ENCODE measurements at regions not wholly inside any gene's neighbourhood (a gene's known extent, or its start where the extent isn't known, plus 50 kb on each side); places are given as distances from the start of the nearest gene placed in this dataset.
"Not testable (repeated sequence)": the region's sequence is repeated elsewhere in the genome, so short reads cannot be mapped to it uniquely, and the experiment has no call there.

DNA sequence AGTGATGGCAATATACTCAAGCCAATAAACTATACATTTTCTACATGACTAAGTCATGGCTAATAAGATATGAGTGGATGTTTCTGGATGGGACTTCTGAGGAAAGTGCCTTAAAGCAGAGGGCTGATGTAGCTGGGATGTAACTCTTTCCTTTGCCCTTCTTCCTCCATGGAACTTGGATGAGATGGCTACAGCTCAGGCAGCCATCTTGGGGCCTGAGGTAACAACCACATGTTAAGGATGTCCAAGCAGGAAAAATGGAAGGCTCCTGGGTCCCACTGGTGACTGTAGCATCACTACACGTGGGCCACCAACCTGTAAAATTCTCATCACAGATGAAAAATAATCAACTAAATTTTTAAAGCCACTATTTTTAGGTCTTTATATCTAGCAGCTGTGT lies 54.4 kb upstream of the GRIP1 start:
- no peak for DNase-seq (ENCODE audit: extremely low read depth, low read depth)

DNA sequence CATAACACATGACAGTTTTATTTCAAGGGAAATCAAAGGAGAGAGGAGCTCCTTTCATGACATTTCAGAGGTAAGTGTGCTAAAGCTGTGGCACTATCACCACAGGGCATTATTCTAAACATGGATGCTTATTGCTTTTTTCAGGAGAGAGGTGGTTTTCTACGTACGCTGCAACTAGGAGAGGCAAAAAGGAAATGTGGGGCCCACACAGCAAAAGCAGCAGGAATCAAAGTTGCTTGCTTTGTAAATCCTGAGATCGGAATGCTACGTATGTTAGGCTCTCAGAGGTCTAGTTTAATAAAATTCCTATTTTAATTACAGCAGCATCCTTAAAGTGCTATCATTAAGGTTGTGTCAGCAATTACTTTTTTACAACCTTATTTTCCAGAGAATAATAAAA lies 55.0 kb upstream of the GRIP1 start:
- DNase-seq (ENCODE audit: extremely low read depth, low read depth), result no peak

DNA sequence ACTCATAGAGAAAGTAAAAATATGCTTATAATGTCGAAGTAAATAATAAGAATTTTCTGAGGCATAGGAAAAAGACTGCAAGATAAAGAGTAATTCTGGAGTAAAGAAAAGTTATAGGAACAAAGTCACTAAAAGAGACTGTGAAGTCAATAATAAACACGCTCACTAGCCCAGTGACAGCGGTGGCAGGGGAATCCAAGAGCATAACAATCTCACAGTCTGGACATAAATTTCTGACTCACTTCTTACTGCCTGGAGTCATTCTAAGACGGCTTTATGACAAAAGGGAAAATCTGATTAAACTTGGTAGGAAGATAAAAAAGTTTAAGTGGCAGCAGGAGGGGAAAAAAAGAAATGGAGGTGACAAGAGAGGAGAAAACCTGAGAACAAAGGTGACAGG lies 56.4 kb upstream of the GRIP1 start:
- DNase-seq (ENCODE audit: extremely low read depth, low read depth), result no peak

DNA sequence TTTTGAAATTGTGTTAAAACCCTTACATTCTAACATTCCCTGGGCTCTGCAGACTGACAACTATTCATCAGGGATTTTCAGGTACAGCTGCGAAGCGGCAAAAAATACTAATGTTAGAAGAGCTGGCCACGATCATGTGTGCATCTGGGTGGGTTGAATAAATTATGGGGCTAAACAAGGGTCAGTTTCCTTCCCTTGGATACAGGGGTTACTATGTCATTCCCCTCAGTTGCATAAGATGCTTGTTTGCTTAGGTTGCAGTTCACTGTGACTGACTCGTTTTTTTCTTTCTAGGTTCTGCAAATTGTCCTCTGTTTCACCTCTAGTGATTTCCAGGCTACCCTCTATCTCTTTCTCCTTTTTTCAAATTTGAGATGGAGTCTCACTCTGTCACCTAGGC lies 58.1 kb upstream of the GRIP1 start:
- no peak for DNase-seq (ENCODE audit: extremely low read depth, low read depth)

DNA sequence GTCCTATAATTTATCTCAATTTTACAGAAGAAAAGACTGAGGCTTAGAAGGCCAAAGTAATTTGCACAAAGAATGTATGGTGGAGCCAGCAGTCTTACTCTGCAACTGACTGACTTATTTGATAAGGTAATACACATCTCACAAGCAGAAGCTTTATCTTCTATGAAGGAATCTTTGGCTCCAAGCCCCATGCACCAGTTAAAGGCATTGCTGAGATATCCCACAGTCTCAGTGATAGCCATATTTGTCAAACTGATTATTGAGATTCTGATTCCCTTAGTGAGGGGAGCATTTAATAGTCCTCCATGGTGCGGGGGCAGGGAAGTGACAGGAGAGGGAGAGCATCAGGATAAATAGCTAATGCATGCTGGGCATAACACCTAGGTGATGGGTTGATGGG lies 60.4 kb upstream of the GRIP1 start:
- no peak for DNase-seq (ENCODE audit: extremely low read depth, low read depth)

DNA sequence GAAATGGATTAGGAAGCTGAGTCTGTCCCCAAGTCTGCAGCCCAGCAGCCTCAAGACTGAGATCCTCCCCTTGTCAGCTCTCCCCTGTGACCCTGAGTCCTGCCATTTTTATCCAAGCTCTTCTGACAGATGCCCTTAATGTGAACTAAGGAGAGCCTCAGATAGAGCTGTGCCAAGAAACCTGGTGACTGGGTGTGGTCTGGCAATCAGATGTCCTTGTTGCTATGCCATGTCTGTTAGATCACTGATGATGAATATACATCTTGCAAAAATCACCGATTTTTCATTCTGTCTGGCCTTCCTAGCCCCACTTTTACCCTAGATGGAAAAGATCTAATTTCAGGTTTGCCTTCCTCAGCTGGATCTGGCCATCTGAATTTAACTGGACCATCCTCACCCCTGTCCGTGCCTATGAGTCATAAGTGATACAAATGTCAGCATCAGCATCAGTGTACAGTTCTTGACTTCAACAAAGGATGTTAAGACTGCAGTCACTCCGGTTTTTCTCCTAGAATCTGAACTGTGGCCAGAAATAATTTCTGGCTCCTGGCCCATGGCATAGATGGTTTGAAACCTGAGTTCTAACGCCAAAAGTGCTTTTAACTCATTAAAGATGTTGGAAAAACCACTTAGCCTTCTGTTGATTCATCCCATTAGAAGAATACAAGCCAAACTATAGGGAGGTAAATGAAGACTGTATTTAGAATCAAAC lies 61.2 kb upstream of the GRIP1 start:
- DNase-seq (ENCODE audit: extremely low read depth, low read depth), result no peak

DNA sequence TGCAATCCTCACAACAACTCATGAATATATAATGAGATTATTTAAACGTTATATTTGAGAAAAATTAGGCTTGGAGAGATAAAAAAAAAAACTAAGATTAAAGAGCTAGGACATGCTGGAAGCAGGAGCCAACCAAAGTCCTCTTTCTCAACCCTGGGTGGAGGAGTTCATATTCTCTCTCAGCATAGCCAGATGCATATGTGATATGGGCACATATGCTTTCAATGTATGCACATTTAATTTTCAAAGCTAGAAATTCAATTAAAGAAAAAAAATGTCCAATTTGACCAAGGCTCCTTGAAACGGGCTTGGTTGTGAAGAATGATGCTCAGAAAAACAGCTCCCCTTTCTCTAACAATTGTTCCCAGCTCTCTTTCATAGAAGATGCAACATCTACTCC lies 61.9 kb upstream of the GRIP1 start:
- no peak for DNase-seq (ENCODE audit: extremely low read depth, low read depth)

DNA sequence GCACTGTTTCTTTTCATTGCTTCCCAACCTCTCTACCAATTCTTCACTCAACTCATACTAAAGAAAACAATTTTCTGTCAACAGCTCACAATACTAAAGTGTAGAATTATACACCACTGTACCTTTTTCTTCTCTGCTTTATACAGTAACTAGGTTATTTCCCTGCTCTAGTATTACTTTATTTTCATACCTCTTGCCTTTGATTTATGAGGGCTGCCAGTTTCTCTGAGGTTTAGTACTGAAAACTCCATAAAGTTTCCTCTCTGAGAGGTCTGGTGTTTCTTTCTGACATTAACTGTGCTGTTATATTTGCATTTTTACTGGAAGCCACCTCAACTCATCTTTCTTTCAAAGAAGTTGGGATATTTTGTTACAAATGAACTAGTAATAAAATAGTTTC lies 63.0 kb upstream of the GRIP1 start:
- no peak for DNase-seq (ENCODE audit: extremely low read depth, low read depth)

DNA sequence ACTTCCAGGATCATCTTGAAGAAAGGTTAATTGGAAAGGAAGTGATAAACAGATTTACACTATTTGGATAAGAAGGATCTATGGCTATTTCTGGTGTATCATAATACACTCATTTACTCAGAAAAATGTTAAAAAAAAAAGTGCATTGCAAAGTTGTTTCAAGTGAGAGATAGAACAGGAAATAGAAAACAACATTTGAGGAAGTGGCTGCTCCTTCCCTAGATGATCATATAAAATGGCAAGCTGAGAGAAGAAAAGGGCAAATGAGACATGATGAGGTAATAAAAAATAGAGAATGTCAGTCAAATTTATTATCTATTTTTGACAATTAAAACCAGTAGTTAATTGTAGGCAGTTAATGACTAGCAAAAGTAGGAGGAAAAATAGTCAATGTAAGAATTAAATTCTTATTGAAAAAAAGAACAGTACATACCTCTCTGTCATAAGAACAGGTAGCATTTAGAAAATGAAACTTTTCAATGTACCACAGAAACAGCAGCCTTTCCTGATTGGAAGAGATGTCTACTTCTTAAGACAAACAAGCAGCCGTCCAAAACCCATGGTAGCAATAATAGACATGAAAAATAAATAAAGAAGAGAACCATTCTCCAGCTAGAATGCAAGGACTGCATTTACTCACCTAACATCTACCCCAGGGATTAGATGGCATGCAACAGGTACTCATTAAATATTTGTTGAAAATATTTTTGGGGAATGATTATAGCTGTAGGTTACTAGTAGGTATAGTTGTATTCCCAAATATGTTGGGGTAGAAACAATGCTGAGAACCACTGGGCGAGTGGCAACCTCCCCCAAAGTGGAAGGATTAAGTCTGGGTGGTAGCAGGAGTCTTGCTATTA lies 63.9 kb upstream of the GRIP1 start:
- no peak for DNase-seq (ENCODE audit: extremely low read depth, low read depth)

DNA sequence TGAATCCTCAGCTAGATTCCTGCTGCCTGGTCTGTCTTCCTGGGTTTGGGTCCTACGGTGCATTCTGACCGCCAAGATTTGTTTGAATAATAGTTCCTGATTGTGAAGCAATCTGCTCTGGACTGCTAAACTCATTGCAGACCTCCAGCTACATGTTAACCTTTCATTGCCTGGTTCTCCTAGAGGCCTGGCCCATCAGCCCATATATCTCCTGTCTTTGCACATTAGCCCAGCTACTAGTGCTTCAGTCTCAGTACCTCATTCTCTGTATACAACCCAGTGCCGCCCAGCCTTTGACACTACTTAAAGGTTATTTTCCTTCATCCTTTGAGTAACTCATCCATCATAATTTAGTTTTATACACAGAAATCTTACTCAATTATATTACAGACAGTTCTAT lies 65.6 kb upstream of the GRIP1 start:
- DNase-seq (ENCODE audit: extremely low read depth, low read depth), result no peak

DNA sequence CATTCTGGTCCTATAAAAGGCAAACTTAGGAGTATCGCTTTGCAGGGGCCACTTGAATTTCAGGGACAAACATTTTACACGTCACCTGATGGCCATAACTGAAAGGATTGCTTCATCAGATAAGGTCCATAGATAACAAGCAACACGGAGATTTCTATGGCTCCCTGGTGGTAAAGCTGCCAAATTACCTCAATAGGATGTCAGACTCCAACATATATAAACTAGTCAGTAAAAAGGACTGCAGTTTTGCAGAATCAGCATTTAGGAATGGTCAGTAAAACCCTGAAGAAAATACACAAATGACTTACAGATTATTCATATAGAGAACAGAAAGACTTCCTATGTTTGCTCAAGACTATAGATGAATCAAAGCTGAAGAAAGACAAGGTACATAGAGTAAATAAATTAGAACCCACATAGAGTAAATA lies 66.1 kb upstream of the GRIP1 start:
- DNase-seq (ENCODE audit: extremely low read depth, low read depth), result no peak

DNA sequence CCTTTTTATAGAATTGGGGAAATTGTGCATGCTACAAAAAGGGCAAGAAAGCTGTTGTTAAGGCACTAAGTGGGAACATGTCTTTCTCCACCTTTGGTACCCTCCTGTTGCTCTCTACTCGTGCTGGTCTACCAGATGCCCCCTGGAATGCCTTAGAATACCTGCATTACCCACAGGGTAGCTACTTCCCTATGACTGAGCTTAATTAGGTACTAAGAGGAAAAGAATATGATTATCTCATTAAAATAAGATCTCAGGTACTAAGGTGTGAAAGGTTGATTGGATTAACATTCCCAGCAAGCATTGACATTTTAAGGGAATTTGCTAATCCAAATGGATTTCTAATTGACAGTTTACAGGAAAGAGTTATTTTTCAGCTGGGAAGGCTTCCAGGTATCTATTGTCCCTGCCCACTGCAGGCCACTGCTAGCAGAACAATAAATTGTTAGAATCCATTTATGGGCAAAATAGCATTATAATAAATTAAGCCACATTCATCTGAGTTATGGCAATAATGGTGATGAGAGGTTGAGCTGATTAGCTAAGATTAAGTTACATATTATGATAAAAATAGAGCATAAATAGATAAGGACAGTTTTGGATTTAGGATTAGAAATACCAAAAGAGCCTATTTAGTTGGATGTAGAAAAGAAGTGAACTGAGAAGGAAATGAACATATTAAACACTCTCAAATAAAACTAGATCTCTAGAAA lies 67.8 kb upstream of the GRIP1 start:
- DNase-seq (ENCODE audit: extremely low read depth, low read depth), result no peak

DNA sequence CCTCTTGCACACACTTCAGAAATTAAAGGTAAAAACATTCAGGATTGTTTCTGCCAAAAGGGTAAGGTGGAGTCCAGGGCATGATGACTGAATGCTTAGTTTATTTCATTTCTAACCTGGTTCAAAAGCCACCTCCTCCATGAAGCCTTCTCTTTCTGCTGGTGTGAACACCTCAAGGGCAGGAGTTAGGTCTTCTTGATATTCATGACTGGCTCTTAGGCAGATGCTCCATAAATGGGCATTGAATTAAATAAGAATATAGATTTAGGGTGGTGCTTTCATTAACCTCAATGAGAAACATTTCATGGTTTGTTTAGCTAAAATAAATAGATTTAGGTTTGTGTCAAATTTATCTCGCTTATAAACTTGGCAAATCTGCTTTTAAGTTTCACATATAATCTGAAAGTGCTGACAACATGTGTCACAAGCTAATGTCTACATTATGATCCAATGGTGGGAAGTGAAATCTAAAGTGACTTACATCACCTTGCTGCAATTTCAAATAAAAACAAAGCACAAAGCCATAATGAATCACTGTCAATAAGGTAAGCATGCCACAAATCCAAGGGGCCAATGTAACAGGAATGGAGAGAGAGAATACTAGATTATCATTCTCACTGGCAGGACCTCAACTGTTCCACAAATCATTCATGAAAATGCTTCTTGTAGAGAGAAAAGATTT lies 72.7 kb upstream of the GRIP1 start:
- DNase-seq (ENCODE audit: extremely low read depth, low read depth), result no peak

DNA sequence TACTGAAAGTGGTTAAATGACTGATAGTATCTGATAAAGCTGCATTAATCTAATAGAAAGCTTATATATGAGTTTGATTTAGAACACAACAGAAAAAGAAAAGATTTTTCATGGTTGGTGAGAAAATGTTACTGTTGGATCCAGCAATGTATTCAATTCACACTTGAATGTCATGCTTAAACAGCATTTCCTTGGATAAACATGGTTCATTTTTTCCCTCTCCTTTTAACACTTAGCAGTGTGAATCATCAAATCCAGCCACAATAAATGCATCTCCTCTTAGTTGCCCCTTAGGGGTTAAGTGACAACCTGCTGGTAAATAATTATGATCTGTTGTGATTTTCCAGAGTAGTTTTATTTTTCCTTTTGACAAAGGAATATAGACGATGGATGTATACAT lies 74.9 kb upstream of the GRIP1 start:
- DNase-seq (ENCODE audit: extremely low read depth, low read depth), result no peak

DNA sequence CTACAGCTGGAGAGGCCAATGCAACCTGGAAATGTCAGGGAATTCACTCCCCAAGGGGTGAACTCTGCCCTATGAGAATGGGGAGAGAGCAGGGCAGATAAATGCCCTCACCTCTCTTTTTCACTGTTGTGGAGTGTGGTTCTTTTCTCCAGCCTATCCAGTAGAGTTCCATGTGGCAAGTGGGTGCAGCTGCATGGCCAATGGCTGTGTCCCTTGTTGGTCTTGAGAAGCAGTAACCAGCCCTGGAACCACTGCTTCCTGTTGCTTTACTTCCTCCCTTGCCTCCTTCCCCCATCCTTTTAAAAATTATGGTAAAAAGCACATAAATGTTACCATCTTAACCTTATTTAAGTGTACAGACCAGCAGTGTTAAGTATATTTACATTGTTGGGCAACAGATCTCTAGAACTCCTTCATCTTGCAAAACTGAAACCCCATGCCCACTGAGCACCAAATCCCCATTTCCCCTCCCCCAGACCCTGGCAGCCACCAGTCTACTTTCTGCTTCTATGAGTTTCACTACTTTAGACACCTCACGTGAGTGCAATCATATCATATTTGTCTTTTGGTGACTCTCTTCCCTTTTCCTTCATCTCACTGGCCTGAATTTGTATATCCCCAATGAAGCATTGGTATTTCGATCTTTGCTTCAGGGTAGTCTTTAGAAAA lies 77.0 kb upstream of the GRIP1 start:
- no peak for DNase-seq (ENCODE audit: extremely low read depth, low read depth)

DNA sequence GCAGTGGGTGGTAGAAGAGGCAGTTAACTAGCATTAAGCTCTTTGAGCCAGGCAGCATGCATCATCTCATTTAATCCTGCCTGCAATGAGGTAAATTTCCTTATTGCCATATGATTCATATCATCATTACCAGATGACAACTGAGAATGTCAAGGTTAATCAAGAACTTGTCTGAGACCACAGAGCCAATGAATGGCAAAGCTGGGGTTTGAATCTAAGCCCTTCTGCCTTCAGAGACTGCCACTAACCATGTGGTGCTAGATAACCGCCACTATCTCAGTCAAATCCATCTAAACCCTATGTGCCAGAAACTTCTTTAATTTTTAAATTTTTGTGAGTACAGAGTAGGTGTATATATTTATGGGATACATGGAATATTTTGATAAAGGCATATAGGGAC lies 77.8 kb upstream of the GRIP1 start:
- no peak for DNase-seq (ENCODE audit: extremely low read depth, low read depth)

DNA sequence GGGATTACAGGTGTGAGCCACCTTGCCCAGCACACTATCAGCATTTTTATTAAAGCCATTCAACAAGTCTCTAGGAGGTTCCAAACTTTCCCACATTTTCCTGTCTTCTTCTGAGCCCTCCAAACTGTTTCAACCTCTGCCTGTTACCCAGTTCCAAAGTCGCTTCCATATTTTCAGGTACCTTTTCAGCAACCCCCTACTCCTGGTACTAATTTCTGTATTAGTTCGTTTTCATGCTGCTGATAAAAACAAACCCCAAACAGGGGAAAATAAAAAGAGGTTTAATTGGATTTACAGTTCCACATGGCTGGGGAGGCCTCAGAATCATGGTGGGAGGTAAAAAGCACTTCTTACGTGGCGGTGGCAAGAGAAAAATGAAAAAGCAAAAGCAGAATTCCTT lies 81.2 kb upstream of the GRIP1 start:
- not testable (repeated sequence) for DNase-seq (ENCODE audit: extremely low read depth, low read depth)

DNA sequence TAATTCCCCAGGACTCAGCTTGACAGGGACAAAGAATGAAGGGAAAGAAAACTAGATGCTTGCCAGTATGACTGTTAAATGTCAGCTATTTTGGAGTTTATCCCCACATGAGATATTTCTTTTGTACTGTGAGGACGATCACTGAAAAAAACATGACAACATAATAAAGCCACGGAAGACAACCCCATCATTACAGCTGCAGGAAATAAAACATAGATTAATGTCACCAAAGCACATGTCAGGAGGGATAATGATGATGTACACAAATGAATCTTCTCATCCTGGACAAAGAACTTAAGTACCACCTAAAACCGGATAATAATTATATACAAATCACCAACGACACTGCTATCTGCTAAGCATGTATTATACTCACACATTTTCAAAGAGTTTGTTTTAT lies 84.6 kb upstream of the GRIP1 start:
- DNase-seq (ENCODE audit: extremely low read depth, low read depth), result no peak

DNA sequence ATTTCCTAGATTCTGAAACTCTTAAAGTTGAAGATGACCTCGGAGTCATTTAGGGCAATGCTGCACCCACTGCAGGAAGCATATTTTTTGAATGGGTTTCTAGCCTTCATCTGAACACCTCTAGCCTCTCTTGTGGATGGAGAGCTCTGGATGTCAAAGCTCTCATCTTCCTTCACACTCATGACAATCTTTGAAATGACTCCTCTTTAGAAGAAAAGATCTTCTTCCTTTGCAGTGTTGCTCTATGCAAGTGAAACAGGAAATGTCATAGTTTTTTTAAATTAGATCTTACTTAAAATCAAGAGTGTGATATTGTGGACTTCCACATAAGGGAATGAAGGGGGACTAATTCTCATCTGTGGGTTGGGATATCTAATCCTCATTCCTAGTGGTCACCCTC lies 86.3 kb upstream of the GRIP1 start:
- DNase-seq (ENCODE audit: extremely low read depth, low read depth), result no peak

DNA sequence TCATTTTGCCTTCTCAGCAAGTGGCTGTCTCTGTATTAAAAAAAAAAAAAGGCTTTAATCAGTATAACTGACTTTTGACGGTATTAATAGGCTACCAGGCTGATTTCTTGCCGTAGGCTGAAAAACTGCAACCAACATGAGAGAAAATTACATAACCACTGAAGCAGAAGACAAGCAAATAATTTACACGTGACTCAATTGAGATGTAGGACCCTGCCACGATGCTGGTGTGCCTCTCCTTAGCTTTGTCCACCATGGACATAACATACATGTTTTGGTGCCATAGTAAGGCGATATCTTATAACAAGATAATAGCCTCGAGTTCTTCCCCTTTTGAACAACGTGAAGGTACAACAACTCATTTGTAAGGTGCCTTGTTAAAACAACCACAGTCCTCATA lies 88.7 kb upstream of the GRIP1 start:
- no peak for DNase-seq (ENCODE audit: extremely low read depth, low read depth)

DNA sequence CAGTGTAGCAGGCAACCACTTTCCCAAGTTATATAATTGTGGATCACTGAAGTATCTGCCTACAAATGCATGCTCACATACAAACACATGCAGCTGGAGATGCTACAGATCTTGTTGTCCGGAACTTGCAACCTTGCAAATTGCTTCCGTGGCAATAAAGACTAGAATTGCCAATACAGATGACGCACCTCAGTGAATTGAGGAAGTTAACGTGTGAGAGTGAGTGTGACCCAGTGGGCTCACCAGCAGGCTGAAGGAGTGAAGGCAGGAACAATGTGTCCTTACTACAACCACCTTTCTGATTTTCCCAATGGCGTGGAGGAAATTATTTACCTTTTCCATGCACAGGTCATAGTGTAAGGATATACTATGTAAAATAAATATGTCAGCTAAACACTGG lies 89.4 kb upstream of the GRIP1 start:
- no peak for DNase-seq (ENCODE audit: extremely low read depth, low read depth)

Data from NCI-H460 (cell line).